Astrocyte (in vitro differentiated cells and primary cell): ENCODE measurements at regions not wholly inside any gene's neighbourhood (a gene's known extent, or its start where the extent isn't known, plus 50 kb on each side); places are given as distances from the start of the nearest gene placed in this dataset.

Experiments
- DNase-seq: peaks from one replicate; pipeline ENCODE4 v3.0.0-alpha.2; 2010; ENCODE audit warnings: low read depth
- FAIRE-seq: peaks from 2 replicates; lab custom pipeline; 2011; peaks lifted over from hg19 to GRCh38; lab: Jason Lieb, UNC
- H2AFZ ChIP-seq: 2 replicates; pipeline ENCODE4 v1.6.0; 2012; ENCODE audit warnings: low read depth, low read length, inconsistent platforms
- H3K27ac ChIP-seq: 2 replicates; pipeline ENCODE4 v1.5.1; 2011; ENCODE audit warnings: low read depth, low read length, inconsistent platforms
- H3K27me3 ChIP-seq: 2 replicates; pipeline ENCODE4 v1.6.0; 2011; ENCODE audit warnings: low read length, inconsistent platforms; ENCODE audit not compliant: insufficient read depth
- H3K36me3 ChIP-seq: 2 replicates; pipeline ENCODE4 v1.5.1; 2011; ENCODE audit warnings: low read length, inconsistent platforms; ENCODE audit not compliant: insufficient read depth
- H3K4me1 ChIP-seq: 2 replicates; pipeline ENCODE4 v1.5.1; 2011; ENCODE audit warnings: low read length, inconsistent platforms; ENCODE audit not compliant: insufficient read depth
- H3K4me2 ChIP-seq: 2 replicates; pipeline ENCODE4 v1.6.0; 2012; ENCODE audit warnings: low read length, inconsistent platforms
- H3K4me3 ChIP-seq: 2 replicates; pipeline ENCODE4 v1.5.1; 2011; ENCODE audit warnings: low read depth, mild to moderate bottlenecking, low read length, inconsistent platforms; ENCODE audit not compliant: insufficient read depth
- H3K79me2 ChIP-seq: 2 replicates; pipeline ENCODE4 v1.6.0; 2012; ENCODE audit warnings: mild to moderate bottlenecking, low read length, inconsistent platforms; ENCODE audit not compliant: insufficient read depth
- H3K9ac ChIP-seq: 2 replicates; pipeline ENCODE4 v1.6.0; 2012; ENCODE audit warnings: mild to moderate bottlenecking, low read length, inconsistent platforms
- H3K9me3 ChIP-seq: 2 replicates; pipeline ENCODE4 v1.5.1; 2012; ENCODE audit warnings: low read depth, mild to moderate bottlenecking, low read length, inconsistent platforms; ENCODE audit not compliant: insufficient read depth
- H4K20me1 ChIP-seq: 2 replicates; pipeline ENCODE4 v1.6.0; 2012; ENCODE audit warnings: low read length, inconsistent platforms; ENCODE audit not compliant: insufficient read depth
- H3K27ac Mint-ChIP-seq: one replicate; pipeline ENCODE4 v1.8.0; 2021; ENCODE audit warnings: mild to moderate bottlenecking, mixed read lengths; ENCODE audit not compliant: unreplicated experiment
- H3K27me3 Mint-ChIP-seq: one replicate; pipeline ENCODE4 v1.8.0; 2021; ENCODE audit warnings: low read depth, mixed read lengths; ENCODE audit not compliant: unreplicated experiment
- H3K36me3 Mint-ChIP-seq: one replicate; pipeline ENCODE4 v1.8.0; 2021; ENCODE audit warnings: low read depth, mixed read lengths; ENCODE audit not compliant: unreplicated experiment
- H3K4me1 Mint-ChIP-seq: one replicate; pipeline ENCODE4 v1.8.0; 2021; ENCODE audit warnings: low read depth, mixed read lengths; ENCODE audit not compliant: unreplicated experiment
- H3K4me3 Mint-ChIP-seq: one replicate; pipeline ENCODE4 v1.8.0; 2021; ENCODE audit warnings: mild to moderate bottlenecking, moderate library complexity, mixed read lengths; ENCODE audit not compliant: unreplicated experiment
- H3K9me3 Mint-ChIP-seq: one replicate; pipeline ENCODE4 v1.8.0; 2021; ENCODE audit warnings: mild to moderate bottlenecking, mixed read lengths; ENCODE audit not compliant: unreplicated experiment
- EZH2 ChIP-seq: IDR thresholded peaks from 2 replicates; pipeline ENCODE4 v1.6.1; 2012; ENCODE audit warnings: mild to moderate bottlenecking, low read length, inconsistent platforms; ENCODE audit not compliant: insufficient read depth
- TF ChIP-seq, protein P1 (sequence below): IDR thresholded peaks from 2 replicates; pipeline ENCODE4 v1.5.1; 2011; ENCODE audit warnings: low read depth, mild to moderate bottlenecking, inconsistent platforms, low read length, moderate library complexity; ENCODE audit not compliant: insufficient read depth

DNA sequence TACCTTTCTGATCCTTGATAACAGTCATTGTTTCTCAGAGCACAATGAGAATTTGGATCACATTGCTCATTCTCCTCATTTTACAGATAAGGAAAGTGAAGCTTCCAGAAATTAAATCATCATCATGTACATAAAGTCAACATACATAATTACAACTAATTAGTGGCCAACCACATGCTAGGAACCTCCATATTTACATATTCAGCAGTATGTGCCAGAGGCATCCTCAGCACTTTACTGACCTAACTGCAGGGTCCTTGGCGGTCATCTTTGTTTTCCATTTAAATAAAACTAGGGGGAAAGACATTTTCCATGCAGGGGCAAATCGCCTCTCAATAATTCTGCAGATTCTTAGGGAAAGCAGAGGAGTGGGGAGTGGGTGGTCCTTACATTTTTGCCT lies 752.9 kb downstream of the KCNJ2 start:
- H3K4me1 Mint-ChIP-seq: no peaks in the 10 kb centered on the region
- FAIRE-seq (no peak), DNase-seq (no peak)
- Histone ChIP-seq H3K27me3 (no peaks in the 10 kb centered on the region), H3K36me3 (no peaks in the 10 kb centered on the region), H3K79me2 (no peaks in the 10 kb centered on the region), H3K4me2 (no peak overlapping the region), H2AFZ (no peak overlapping the region), H3K9ac (no peak overlapping the region), H3K27ac (no peak overlapping the region), H3K9me3 (peaks cover 4% of the 10 kb centered on the region), H3K4me3 (no peak overlapping the region), H4K20me1 (no peaks in the 10 kb centered on the region), H3K4me1 (no peaks in the 10 kb centered on the region)
- TF ChIP-seq, protein P1, sequence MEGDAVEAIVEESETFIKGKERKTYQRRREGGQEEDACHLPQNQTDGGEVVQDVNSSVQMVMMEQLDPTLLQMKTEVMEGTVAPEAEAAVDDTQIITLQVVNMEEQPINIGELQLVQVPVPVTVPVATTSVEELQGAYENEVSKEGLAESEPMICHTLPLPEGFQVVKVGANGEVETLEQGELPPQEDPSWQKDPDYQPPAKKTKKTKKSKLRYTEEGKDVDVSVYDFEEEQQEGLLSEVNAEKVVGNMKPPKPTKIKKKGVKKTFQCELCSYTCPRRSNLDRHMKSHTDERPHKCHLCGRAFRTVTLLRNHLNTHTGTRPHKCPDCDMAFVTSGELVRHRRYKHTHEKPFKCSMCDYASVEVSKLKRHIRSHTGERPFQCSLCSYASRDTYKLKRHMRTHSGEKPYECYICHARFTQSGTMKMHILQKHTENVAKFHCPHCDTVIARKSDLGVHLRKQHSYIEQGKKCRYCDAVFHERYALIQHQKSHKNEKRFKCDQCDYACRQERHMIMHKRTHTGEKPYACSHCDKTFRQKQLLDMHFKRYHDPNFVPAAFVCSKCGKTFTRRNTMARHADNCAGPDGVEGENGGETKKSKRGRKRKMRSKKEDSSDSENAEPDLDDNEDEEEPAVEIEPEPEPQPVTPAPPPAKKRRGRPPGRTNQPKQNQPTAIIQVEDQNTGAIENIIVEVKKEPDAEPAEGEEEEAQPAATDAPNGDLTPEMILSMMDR: no peak
- TF ChIP-seq EZH2: no peak
- no peaks in the 10 kb centered on the region for H3K27me3 Mint-ChIP-seq
- H3K4me3 Mint-ChIP-seq: no peak overlapping the region
- no peak overlapping the region for H3K27ac Mint-ChIP-seq
- H3K9me3 Mint-ChIP-seq: peaks cover 6% of the 10 kb centered on the region
- H3K36me3 Mint-ChIP-seq: peaks cover 3% of the 10 kb centered on the region

DNA sequence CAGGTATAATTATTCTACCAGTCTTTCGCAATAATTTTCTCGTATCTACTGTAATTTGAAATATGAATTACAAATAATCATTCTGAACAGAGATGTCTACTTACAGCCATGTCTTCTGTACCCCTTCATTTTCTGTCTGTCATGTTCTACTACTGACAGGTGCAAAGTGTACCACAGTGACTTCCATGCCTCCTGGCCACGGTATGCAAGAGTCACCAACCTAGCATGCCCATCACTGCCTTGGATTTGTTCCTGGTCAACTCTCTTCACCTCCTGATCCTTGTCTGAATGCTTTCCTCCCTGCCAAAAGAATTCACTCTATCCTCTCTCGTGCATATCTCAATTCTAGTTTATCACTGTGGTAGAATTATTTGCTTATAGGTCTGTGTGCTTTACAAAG lies 755.4 kb downstream of the KCNJ2 start:
- H3K9ac ChIP-seq: no peak overlapping the region
- H3K79me2 ChIP-seq: no peaks in the 10 kb centered on the region
- no peaks in the 10 kb centered on the region for H3K4me1 ChIP-seq
- peaks cover under 1% of the 10 kb centered on the region for H3K9me3 ChIP-seq
- no peak for TF ChIP-seq EZH2
- TF ChIP-seq, protein P1: no peak
- no peak overlapping the region for H3K27ac Mint-ChIP-seq
- no peak overlapping the region for H3K27ac ChIP-seq
- H3K27me3 ChIP-seq: no peaks in the 10 kb centered on the region
- H2AFZ ChIP-seq: no peak overlapping the region
- no peak overlapping the region for H3K4me3 Mint-ChIP-seq
- no peak for FAIRE-seq
- no peak for DNase-seq
- peaks cover 3% of the 10 kb centered on the region for H3K36me3 Mint-ChIP-seq
- H4K20me1 ChIP-seq: no peaks in the 10 kb centered on the region
- no peaks in the 10 kb centered on the region for H3K4me1 Mint-ChIP-seq
- no peaks in the 10 kb centered on the region for H3K27me3 Mint-ChIP-seq
- no peak overlapping the region for H3K4me2 ChIP-seq
- H3K9me3 Mint-ChIP-seq: no peaks in the 10 kb centered on the region
- no peak overlapping the region for H3K4me3 ChIP-seq
- no peaks in the 10 kb centered on the region for H3K36me3 ChIP-seq

DNA sequence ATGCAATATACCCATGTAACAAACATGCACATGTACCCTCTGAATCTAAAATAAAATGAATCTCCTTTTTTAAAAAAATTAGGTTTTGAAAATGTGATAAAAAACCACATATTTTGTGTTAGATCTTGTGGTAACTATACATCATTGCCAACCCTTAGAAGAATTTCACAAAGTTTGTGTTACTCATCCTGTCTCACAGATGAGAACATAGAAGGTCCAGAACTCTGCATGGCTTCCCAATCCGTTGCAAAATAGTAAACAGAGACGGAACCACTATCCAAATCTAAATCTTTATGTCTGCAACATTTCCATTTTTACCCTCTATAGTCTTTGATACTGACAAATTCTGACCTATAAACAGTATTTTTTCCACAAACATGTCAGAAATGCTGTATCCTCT lies 759.9 kb downstream of the KCNJ2 start:
- Histone ChIP-seq H3K4me2 (no peak overlapping the region), H3K4me3 (no peak overlapping the region), H3K79me2 (no peaks in the 10 kb centered on the region), H3K27ac (no peak overlapping the region), H3K36me3 (no peaks in the 10 kb centered on the region), H3K9me3 (no peaks in the 10 kb centered on the region), H4K20me1 (no peaks in the 10 kb centered on the region), H3K4me1 (no peaks in the 10 kb centered on the region), H2AFZ (no peak overlapping the region), H3K27me3 (no peaks in the 10 kb centered on the region), H3K9ac (no peak overlapping the region)
- FAIRE-seq: no peak
- no peaks in the 10 kb centered on the region for H3K4me1 Mint-ChIP-seq
- no peak for DNase-seq
- no peak overlapping the region for H3K4me3 Mint-ChIP-seq
- H3K36me3 Mint-ChIP-seq: peaks cover 3% of the 10 kb centered on the region
- TF ChIP-seq EZH2: no peak
- TF ChIP-seq, protein P1: no peak
- no peaks in the 10 kb centered on the region for H3K27me3 Mint-ChIP-seq
- H3K9me3 Mint-ChIP-seq: no peaks in the 10 kb centered on the region
- H3K27ac Mint-ChIP-seq: no peak overlapping the region
